ENCODE measurements at regions not wholly inside any gene's neighbourhood (a gene's known extent, or its start where the extent isn't known, plus 50 kb on each side); places are given as distances from the start of the nearest gene placed in this dataset.

DNA sequence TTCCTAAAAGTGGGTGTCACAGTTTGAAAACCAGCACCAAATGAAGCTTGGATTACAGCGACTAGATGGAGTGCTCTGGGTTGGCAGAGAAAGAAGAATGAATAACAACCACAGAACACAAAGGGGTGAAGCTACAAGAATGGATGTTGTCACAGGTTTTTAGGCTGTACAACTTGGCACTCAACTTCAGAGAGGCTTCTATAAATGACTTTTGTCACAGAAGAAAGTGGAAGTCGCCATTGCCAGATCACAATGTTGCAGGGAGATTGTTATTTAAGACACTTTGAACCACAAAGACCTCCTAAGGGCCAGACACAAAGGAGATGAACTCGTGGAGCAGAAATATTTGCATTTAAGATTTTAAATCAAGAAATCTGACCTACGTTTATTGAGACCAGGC is 354.2 kb downstream of the CDH7 start:
- H3K4me1 ChIP-seq (ENCODE audit: control insufficient read depth, insufficient read depth, low read length): peaks cover 12% of the 10 kb centered on the region
- H3K9ac ChIP-seq (ENCODE audit: low read depth, low read length): no peak overlapping the region
- no peaks in the 10 kb centered on the region for H3K27me3 ChIP-seq (ENCODE audit: control insufficient read depth, insufficient read depth, low read length)
- H3K27ac ChIP-seq (ENCODE audit: low read depth, low read length): peak overlapping the region; percentile 17
- no peaks in the 10 kb centered on the region for H3K36me3 ChIP-seq (ENCODE audit: control insufficient read depth, insufficient read depth, low read length)
- H3K9me3 ChIP-seq (ENCODE audit: control insufficient read depth, insufficient read depth, low read length): no peaks in the 10 kb centered on the region
- no peak overlapping the region for H3K4me3 ChIP-seq (ENCODE audit: low read depth, low read length)

DNA sequence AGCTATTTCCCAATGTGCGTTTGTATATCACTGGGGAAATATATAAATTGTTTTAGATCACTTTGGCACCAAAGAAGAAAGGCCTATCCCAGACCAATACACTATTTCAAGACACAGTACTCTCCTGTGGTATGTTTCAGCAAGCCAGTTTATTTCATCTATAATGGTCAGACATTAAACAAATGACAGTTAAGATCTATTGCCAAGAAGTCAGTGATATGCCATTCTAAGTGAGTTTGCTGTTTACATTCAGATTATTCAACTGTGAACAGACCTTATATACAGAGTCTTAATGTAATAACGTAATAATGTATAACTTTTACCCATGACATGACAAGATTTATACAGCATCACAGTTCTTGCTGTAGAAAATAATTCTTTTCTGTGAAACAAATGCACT is 352.7 kb downstream of the CDH7 start:
- Histone ChIP-seq H3K9me3 (ENCODE audit: control insufficient read depth, insufficient read depth, low read length) (no peaks in the 10 kb centered on the region), H3K4me1 (ENCODE audit: control insufficient read depth, insufficient read depth, low read length) (peaks cover 12% of the 10 kb centered on the region), H3K4me3 (ENCODE audit: low read depth, low read length) (no peak overlapping the region), H3K9ac (ENCODE audit: low read depth, low read length) (no peak overlapping the region), H3K27ac (ENCODE audit: low read depth, low read length) (no peak overlapping the region), H3K27me3 (ENCODE audit: control insufficient read depth, insufficient read depth, low read length) (no peaks in the 10 kb centered on the region), H3K36me3 (ENCODE audit: control insufficient read depth, insufficient read depth, low read length) (no peaks in the 10 kb centered on the region)

DNA sequence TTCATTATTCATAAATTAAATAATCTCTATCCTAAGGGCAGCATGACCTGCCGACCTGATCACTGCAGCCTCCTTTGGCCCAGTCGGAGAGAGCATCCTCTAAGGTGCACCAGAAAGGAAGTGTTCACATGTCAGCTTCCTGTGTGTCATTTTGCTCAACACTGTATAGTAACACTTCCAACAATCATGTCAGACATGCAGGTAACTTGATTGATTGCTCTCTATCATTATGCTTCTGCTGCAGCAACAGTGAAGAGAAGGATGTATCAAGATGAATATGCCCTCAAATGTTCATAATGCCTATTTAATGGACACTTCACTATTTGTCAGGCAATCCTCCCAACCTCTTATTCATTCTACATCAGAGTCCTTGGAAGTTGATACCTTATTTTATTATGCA is 332.3 kb downstream of the CDH7 start:
- Histone ChIP-seq H3K9ac (ENCODE audit: low read depth, low read length) (no peak overlapping the region), H3K27me3 (ENCODE audit: control insufficient read depth, insufficient read depth, low read length) (no peaks in the 10 kb centered on the region), H3K27ac (ENCODE audit: low read depth, low read length) (no peak overlapping the region), H3K4me1 (ENCODE audit: control insufficient read depth, insufficient read depth, low read length) (peaks cover 11% of the 10 kb centered on the region; the same call in 1 of the 2 replicates), H3K9me3 (ENCODE audit: control insufficient read depth, insufficient read depth, low read length) (no peaks in the 10 kb centered on the region), H3K36me3 (ENCODE audit: control insufficient read depth, insufficient read depth, low read length) (no peaks in the 10 kb centered on the region), H3K4me3 (ENCODE audit: low read depth, low read length) (no peak overlapping the region)

DNA sequence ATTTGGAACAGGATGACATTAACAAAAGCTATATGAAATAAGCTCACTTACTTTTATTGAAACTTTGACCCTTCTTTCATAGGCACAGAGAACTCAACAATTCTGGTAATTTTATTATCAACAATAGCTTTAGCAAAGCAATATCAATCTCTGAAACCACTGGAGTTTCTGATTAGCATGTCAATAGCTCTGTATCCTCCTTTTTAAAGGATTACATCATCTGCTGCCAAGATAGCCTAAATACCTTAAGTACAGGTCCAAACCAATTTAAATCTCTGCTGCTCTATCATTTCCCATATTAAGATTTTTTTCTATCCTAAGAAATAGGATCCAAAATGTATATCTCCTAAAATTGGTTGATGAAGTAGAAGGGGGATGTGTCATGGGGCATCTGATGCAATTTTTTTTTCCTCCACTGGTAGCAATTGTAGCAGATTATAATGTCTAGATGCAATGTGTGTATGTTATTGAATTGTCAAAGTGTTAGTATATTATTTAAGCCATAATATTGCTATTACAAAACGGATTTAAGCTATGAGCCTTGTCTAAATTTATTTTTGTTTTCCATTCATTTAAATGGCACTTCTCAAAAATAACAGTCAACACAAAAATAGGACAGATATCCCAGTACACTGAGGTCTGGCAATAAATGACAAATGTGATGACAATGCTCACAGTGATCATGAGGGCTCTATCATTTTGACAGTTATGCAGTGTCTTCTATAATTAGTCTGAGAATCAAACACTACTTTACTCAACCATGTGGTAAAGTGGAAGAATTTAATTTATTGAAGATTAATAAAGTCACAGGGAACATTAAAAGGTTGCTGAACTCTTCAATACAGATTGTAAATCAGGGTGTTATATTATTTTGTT is 328.4 kb downstream of the CDH7 start:
- H3K9me3 ChIP-seq (ENCODE audit: control insufficient read depth, insufficient read depth, low read length): peaks cover 4% of the 10 kb centered on the region; the same call in 1 of the 2 replicates
- peaks cover 11% of the 10 kb centered on the region; the same call in 1 of the 2 replicates for H3K4me1 ChIP-seq (ENCODE audit: control insufficient read depth, insufficient read depth, low read length)
- no peaks in the 10 kb centered on the region for H3K36me3 ChIP-seq (ENCODE audit: control insufficient read depth, insufficient read depth, low read length)

DNA sequence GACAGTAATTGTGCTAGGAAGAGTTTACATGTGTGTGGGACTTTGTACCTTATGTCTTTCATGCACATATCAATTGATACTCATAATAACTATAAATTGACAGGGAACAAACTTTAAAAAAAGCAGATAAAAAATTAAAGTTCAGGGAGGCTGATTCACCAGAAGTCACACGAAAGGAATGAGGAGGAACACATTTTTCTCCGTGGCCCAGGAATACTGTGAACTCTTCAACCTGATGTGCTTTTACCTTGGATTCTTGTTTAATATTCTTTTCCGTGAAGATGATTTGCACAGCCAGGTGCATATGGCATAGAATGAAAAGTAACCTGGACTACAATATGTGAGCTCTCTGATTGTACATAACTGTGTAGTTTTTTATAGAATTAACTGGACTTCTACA is 326.3 kb downstream of the CDH7 start:
- no peak overlapping the region for H3K9ac ChIP-seq (ENCODE audit: low read depth, low read length)
- no peaks in the 10 kb centered on the region for H3K36me3 ChIP-seq (ENCODE audit: control insufficient read depth, insufficient read depth, low read length)
- H3K27ac ChIP-seq (ENCODE audit: low read depth, low read length): no peak overlapping the region
- no peak overlapping the region for H3K4me3 ChIP-seq (ENCODE audit: low read depth, low read length)
- peaks cover 11% of the 10 kb centered on the region; the same call in 1 of the 2 replicates for H3K4me1 ChIP-seq (ENCODE audit: control insufficient read depth, insufficient read depth, low read length)
- no peaks in the 10 kb centered on the region for H3K27me3 ChIP-seq (ENCODE audit: control insufficient read depth, insufficient read depth, low read length)
- H3K9me3 ChIP-seq (ENCODE audit: control insufficient read depth, insufficient read depth, low read length): peaks cover 22% of the 10 kb centered on the region

More for the DNA sequence above, 328.4 kb downstream of the CDH7 start:
- no peak overlapping the region for H3K4me3 ChIP-seq (ENCODE audit: low read depth, low read length)
- H3K9ac ChIP-seq (ENCODE audit: low read depth, low read length): no peak overlapping the region
- H3K27ac ChIP-seq (ENCODE audit: low read depth, low read length): no peak overlapping the region
- no peaks in the 10 kb centered on the region for H3K27me3 ChIP-seq (ENCODE audit: control insufficient read depth, insufficient read depth, low read length)

DNA sequence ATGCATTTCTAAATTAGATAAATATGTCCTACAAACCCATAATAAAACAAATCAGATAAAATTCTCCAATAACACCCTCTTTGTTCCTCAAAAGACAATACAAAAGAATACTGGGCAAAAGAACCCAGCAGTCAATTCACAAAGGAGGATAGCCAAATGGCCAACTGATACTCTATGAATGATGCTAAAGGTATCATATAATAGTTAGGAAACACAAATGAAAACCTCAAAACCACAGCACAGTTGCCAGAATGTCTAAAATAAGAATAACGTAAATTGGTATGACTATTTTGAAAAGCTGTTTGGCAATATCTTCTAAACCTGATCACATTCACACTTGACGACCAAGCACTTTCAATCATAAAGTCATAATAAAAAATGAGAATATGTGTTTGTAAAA is 315.4 kb downstream of the CDH7 start:
- Histone ChIP-seq H3K36me3 (ENCODE audit: control insufficient read depth, insufficient read depth, low read length) (no peaks in the 10 kb centered on the region), H3K9ac (ENCODE audit: low read depth, low read length) (no peak overlapping the region), H3K4me3 (ENCODE audit: low read depth, low read length) (no peak overlapping the region), H3K27me3 (ENCODE audit: control insufficient read depth, insufficient read depth, low read length) (no peaks in the 10 kb centered on the region), H3K4me1 (ENCODE audit: control insufficient read depth, insufficient read depth, low read length) (no peaks in the 10 kb centered on the region), H3K27ac (ENCODE audit: low read depth, low read length) (no peak overlapping the region), H3K9me3 (ENCODE audit: control insufficient read depth, insufficient read depth, low read length) (no peaks in the 10 kb centered on the region; the same call in 1 of the 2 replicates)

DNA sequence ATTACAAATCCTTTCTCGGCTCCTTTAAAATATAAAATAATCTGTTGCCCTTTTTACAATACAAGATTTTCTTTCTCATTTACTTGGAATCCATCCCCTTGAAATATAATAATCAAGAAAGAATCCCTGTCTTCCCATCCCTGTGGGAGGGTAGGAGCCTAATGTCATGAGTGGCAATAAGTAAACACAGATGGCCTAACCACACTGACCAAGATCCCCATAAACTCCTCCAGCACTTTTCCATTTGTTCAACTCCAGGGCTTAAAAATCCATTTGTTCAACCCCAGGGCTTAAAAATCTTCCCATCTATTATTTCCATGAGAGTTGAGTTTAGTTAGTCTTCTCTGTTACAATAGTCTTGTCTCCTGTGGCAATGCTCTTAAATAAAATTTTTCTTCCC is 297.6 kb downstream of the CDH7 start:
- no peaks in the 10 kb centered on the region for H3K27me3 ChIP-seq (ENCODE audit: control insufficient read depth, insufficient read depth, low read length)
- no peak overlapping the region for H3K27ac ChIP-seq (ENCODE audit: low read depth, low read length)
- no peak overlapping the region for H3K9ac ChIP-seq (ENCODE audit: low read depth, low read length)
- no peaks in the 10 kb centered on the region for H3K4me1 ChIP-seq (ENCODE audit: control insufficient read depth, insufficient read depth, low read length)
- H3K9me3 ChIP-seq (ENCODE audit: control insufficient read depth, insufficient read depth, low read length): no peaks in the 10 kb centered on the region
- H3K36me3 ChIP-seq (ENCODE audit: control insufficient read depth, insufficient read depth, low read length): no peaks in the 10 kb centered on the region
- H3K4me3 ChIP-seq (ENCODE audit: low read depth, low read length): no peak overlapping the region

DNA sequence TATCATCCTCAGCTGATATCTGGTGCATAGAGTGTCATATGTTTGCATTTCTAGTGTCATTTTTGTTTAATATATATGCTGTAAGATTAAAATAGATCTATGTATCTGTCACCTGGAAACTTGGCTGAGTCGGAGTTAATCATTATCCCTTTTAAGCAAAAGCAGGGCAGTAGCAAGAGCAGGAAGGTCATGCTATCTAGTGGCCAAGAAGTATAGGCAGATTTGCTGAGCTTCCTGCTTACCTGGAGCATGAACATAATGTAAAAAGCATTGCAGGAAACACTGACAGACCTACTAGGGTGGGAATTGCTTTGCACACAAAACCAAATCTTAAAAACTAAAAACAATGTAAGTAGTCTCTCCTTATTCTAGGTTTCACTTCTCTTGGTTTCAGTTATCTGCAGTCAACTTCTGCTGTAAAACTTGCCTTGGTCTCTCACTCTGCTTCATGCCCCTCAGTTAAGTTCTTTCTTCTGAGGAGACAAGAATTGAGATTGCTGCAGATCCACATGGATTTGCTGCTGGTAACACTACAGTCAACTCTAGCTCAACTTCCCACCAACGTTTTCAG is 295.3 kb downstream of the CDH7 start:
- no peaks in the 10 kb centered on the region for H3K4me1 ChIP-seq (ENCODE audit: control insufficient read depth, insufficient read depth, low read length)
- no peaks in the 10 kb centered on the region for H3K9me3 ChIP-seq (ENCODE audit: control insufficient read depth, insufficient read depth, low read length)
- H3K4me3 ChIP-seq (ENCODE audit: low read depth, low read length): no peak overlapping the region
- H3K36me3 ChIP-seq (ENCODE audit: control insufficient read depth, insufficient read depth, low read length): no peaks in the 10 kb centered on the region
- no peaks in the 10 kb centered on the region for H3K27me3 ChIP-seq (ENCODE audit: control insufficient read depth, insufficient read depth, low read length)
- no peak overlapping the region for H3K27ac ChIP-seq (ENCODE audit: low read depth, low read length)
- no peak overlapping the region for H3K9ac ChIP-seq (ENCODE audit: low read depth, low read length)

DNA sequence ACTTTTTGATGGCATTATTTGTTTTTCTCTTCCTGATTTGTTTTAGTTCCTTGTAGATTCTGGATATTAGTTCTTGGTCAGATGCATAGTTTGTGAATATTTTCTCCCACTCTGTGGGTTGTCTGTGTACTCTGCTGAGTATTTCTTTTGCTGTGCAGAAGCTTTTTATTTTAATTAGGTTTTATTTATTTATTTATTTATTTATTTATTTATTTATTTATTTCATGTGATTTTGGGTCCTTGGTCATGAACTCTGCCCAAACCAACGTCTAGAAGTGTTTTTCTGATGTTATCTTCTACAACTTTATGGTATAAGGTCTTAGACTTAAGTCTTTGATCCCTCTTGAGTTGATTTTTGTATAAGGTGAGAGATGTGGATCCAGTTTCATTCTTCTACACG is 292.2 kb downstream of the CDH7 start:
- Histone ChIP-seq H3K27me3 (ENCODE audit: control insufficient read depth, insufficient read depth, low read length) (no peaks in the 10 kb centered on the region), H3K4me3 (ENCODE audit: low read depth, low read length) (no peak overlapping the region), H3K27ac (ENCODE audit: low read depth, low read length) (no peak overlapping the region), H3K4me1 (ENCODE audit: control insufficient read depth, insufficient read depth, low read length) (no peaks in the 10 kb centered on the region), H3K9me3 (ENCODE audit: control insufficient read depth, insufficient read depth, low read length) (0 out of 2 replicates have a peak, but pooled peaks cover 3% of the 10 kb centered on the region), H3K36me3 (ENCODE audit: control insufficient read depth, insufficient read depth, low read length) (no peaks in the 10 kb centered on the region), H3K9ac (ENCODE audit: low read depth, low read length) (no peak overlapping the region)

DNA sequence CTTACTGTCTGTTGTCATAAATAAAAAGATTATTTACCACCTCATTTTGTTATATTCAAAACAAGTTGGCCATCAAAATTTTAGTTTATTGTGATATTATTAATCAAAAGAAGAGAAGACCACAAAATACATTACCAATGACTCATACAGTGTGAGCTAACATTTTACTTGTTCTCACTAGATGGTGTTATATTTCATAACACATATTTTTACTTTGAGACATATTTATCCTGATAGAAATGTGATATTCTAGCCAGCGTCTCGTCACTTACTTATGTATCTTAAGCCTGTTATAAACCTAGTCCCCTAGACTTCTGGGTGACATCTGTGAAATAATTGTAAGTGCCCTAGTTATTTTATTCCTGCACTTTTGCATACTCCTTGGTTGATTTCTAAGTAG is 263.2 kb downstream of the CDH7 start:
- Histone ChIP-seq H3K4me3 (ENCODE audit: low read depth, low read length) (no peak overlapping the region), H3K27me3 (ENCODE audit: control insufficient read depth, insufficient read depth, low read length) (no peaks in the 10 kb centered on the region), H3K4me1 (ENCODE audit: control insufficient read depth, insufficient read depth, low read length) (peaks cover 15% of the 10 kb centered on the region; the same call in 1 of the 2 replicates), H3K36me3 (ENCODE audit: control insufficient read depth, insufficient read depth, low read length) (no peaks in the 10 kb centered on the region), H3K9ac (ENCODE audit: low read depth, low read length) (no peak overlapping the region), H3K27ac (ENCODE audit: low read depth, low read length) (no peak overlapping the region), H3K9me3 (ENCODE audit: control insufficient read depth, insufficient read depth, low read length) (no peaks in the 10 kb centered on the region)

DNA sequence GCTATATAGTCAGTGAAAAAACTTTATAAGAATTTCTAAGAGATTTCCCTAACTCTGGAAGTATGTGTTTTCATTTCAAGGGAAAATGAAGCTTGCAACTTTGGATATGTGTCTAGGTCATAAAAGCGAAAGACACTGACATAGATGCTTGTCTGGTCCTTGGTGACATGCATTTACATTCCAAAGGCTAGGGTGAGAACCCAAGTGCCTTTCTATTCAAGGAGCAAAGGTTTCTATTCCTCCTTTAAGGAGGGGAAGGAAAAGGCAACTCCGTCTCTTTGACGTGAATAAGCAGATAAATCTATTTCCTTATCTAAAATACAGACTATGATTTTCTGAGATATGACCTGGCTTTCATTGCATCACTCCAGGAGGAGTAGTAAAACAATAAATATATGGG is 261.1 kb downstream of the CDH7 start:
- Histone ChIP-seq H3K4me3 (ENCODE audit: low read depth, low read length) (no peak overlapping the region), H3K9ac (ENCODE audit: low read depth, low read length) (no peak overlapping the region), H3K27ac (ENCODE audit: low read depth, low read length) (no peak overlapping the region), H3K9me3 (ENCODE audit: control insufficient read depth, insufficient read depth, low read length) (no peaks in the 10 kb centered on the region), H3K36me3 (ENCODE audit: control insufficient read depth, insufficient read depth, low read length) (no peaks in the 10 kb centered on the region), H3K27me3 (ENCODE audit: control insufficient read depth, insufficient read depth, low read length) (no peaks in the 10 kb centered on the region), H3K4me1 (ENCODE audit: control insufficient read depth, insufficient read depth, low read length) (peaks cover 3% of the 10 kb centered on the region; the same call in 1 of the 2 replicates)
